ENCODE measurements at regions not wholly inside any gene's neighbourhood (a gene's known extent, or its start where the extent isn't known, plus 50 kb on each side); places are given as distances from the start of the nearest gene placed in this dataset.

DNA sequence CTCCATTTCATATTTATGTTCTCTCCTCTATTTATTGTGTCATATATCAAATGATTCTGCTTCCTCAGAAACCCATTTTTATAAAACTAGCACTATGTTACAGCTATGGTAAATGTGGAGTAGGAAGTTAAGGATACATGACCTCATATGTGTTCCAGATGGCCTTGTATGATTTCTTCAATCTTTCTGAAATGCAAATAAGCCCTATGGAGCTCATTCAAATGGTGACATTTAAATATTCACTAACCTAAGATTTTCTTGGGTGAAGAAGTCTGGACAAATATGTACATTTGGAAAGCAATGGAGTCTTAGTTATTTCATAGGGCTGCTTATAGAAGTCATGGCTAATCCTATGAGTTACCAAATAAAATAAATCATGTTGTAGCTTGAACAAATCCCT lies 782.5 kb downstream of the STPG2 start:
- TF ChIP-seq, protein P1, sequence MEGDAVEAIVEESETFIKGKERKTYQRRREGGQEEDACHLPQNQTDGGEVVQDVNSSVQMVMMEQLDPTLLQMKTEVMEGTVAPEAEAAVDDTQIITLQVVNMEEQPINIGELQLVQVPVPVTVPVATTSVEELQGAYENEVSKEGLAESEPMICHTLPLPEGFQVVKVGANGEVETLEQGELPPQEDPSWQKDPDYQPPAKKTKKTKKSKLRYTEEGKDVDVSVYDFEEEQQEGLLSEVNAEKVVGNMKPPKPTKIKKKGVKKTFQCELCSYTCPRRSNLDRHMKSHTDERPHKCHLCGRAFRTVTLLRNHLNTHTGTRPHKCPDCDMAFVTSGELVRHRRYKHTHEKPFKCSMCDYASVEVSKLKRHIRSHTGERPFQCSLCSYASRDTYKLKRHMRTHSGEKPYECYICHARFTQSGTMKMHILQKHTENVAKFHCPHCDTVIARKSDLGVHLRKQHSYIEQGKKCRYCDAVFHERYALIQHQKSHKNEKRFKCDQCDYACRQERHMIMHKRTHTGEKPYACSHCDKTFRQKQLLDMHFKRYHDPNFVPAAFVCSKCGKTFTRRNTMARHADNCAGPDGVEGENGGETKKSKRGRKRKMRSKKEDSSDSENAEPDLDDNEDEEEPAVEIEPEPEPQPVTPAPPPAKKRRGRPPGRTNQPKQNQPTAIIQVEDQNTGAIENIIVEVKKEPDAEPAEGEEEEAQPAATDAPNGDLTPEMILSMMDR (IDR thresholded peaks at IDR 0.05) = no peak
- no peak for TF ChIP-seq EZH2 (IDR thresholded peaks at IDR 0.05; ENCODE audit: borderline replicate concordance, insufficient read depth, low read depth, low read length, poor library complexity, severe bottlenecking)
